ENCODE measurements at regions not wholly inside any gene's neighbourhood (a gene's known extent, or its start where the extent isn't known, plus 50 kb on each side); places are given as distances from the start of the nearest gene placed in this dataset.

DNA sequence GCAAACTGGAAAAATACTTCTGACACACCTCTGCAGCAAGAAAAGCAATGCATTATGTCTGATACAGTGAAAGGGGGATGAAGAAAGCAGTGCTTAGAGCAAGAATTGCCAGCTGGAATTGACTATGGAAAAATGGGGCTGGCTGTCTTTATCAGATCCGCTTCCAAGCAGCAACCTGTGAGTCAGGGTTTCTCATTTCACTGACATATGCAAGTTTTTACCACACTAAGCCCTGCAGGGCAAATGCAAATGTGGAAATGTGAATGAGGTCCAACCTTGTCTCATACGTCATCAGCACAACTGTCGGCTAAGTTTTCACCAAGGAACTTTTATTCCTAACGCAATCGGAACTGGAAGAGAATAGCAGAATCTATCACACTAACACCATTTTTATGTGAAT lies 172.5 kb upstream of the GADL1 start:
- TF ChIP-seq, protein P1, sequence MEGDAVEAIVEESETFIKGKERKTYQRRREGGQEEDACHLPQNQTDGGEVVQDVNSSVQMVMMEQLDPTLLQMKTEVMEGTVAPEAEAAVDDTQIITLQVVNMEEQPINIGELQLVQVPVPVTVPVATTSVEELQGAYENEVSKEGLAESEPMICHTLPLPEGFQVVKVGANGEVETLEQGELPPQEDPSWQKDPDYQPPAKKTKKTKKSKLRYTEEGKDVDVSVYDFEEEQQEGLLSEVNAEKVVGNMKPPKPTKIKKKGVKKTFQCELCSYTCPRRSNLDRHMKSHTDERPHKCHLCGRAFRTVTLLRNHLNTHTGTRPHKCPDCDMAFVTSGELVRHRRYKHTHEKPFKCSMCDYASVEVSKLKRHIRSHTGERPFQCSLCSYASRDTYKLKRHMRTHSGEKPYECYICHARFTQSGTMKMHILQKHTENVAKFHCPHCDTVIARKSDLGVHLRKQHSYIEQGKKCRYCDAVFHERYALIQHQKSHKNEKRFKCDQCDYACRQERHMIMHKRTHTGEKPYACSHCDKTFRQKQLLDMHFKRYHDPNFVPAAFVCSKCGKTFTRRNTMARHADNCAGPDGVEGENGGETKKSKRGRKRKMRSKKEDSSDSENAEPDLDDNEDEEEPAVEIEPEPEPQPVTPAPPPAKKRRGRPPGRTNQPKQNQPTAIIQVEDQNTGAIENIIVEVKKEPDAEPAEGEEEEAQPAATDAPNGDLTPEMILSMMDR (IDR thresholded peaks at IDR 0.05) = no peak
- TF ChIP-seq POLR2A (IDR thresholded peaks at IDR 0.05) = no peak

All from breast epithelium (tissue), 3 donors.